ENCODE measurements at regions not wholly inside any gene's neighbourhood (a gene's known extent, or its start where the extent isn't known, plus 50 kb on each side); places are given as distances from the start of the nearest gene placed in this dataset.

DNA sequence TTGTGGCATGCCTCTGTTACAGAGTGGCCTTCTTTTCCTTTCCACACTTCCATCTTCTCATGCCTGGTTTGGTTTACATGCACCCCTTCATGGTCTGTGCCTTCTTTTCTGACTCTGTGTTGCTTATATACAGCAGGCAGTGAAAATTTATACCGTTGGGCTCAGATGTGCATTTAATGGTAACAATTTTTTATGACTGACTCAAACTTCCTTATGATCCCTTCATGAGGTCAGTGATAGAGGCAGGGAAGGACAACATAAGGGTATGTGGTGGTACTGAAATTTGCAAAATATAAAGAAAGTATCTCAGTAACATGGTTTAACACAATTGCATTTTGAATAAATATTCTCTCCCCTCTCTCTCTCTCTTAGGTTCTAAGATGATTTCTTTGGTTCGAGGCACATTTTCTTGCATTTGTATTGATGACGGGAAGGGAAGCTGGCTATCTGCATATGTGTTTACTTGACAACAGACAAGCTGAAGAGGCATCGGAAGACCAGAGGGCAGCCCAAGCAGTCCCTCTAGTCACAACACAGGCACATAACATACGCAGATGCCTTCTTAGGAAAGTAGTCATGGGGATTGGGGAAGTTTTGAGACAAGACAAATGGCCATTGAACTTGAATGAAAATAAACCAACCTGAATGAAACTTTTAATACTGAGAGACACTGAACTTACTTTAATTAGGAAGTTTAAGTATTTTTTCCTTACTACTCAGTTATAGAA, 163.3 kb upstream of the LEF1 start:
- DNase-seq (ENCODE audit: low spot score), result no peak

DNA sequence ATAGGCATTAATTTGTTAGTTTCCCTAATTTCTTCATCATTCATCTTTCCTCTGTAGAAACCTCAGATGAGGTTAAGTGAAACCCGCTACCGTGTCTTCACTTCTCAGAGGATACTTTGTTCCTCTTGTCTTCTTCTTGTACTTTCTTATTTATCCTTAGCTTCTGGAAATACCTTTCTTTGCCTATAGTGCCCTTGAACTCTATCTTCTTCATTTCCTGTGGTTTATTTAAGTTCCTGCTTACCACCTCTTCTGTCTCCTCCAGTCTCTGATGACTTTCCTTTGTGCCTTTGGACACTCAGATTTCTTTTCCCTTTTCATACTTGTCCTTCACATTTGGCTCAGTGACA, 159.6 kb upstream of the LEF1 start:
- DNase-seq (ENCODE audit: low spot score), result no peak

DNA sequence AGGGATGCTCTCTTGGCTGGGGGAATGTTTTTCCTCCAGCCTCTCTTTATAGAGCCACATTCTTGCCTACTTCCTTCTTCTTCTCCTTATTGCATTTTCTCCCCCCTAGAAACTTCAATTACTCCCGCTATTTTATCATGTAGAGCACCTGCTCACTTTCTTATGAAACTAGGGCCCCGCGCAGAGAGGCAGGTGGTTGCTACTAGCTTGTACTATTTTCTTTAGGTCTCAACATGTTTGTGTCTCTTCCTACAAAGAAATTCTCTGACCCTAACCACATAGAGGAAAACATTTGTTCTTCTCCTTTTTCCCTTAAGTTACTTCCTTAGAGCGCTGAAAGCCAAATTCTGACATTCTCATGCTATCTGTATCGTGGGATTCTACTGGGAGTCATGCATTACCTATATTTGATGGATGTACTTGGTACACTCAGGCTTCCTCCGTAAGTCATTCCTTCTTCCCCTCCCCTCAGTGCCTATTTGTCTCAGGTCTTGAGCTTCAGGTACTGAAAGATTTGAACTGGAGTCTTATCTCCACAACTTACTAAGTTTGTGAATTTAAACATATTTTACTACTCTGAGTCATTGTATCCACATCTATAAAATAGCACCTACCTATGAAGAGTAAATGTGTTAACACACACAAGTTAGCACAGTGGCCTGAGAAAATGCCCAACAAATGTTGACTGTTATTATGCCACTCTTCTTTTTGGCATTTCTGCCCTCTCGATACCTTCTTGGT, 159.1 kb upstream of the LEF1 start:
- DNase-seq (ENCODE audit: low spot score), result no peak

DNA sequence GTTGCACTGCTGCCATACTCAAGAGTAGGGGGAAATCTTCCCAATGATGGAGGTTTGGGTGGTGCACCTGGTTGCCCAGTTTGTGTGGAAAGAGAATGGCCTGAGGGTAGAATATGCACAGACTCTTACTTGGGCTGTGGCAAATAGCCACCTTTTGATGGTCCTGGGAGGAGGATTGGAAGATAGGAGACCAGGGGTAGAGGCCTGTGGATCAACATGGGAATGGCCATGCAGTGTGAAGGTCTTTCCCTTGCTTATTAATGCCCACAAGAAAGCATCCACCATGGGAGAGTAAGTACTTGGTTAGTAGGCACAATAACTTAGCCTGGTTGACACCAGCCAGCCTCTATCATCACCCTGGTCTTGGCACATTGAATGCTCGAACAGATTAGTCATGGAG, 156.8 kb upstream of the LEF1 start:
- no peak for DNase-seq (ENCODE audit: low spot score)

DNA sequence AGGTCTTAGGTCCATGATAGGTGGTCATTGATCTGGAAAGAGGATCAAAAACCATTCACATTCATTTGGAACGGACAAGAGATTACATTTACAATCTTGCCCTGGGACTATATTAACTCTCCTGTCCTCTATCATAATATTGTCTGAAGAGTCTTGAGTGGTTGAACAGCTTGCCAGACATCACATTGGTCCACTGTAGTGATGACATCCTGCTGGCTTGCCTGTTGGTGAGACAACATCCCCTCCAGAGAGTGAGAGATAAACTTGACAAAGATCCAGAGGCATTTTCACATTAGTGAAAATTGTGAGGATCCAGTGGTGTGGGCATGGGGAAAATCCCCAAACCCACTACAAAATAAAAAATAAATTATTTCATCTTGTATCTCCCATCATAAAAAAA, 155.7 kb upstream of the LEF1 start:
- no peak for DNase-seq (ENCODE audit: low spot score)

DNA sequence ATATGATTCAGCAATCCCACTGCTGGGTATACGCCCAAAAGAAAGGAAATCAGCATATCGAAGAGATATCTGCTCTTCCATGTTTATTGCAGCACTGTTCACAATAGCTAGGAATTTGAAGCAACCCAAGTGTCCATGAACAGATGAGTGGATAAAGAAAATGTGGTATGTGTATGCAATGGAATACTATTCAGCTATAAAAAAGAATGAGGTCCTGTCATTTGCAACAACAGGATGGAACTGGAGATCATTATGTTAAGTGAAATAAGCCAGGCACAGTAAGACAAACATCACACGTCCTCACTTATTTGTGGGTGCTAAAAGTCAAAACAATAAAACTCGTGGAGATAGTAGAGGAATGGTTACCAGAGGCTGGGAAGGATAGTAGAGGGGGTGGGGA, 153.8 kb upstream of the LEF1 start:
- DNase-seq (ENCODE audit: low spot score), result no peak

DNA sequence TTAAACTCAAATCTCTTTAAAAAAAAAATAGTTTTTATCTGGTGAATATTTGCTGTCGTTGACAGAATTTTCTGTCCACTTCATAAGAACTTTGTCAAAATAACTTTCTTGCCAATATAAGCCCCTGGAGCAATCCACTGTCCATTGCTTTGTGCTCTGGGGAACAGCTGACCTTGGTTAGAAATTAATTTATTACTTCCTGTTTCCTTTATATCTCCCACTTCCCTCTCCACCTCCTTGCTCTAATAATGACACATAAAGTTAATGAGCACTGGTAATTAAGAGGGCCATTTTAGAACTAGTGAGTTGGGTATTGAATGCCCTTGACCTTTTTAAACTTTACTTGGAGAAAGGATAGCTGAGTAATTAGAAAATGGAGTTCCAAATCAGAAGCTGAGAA, 151.3 kb upstream of the LEF1 start:
- DNase-seq (ENCODE audit: low spot score), result no peak

DNA sequence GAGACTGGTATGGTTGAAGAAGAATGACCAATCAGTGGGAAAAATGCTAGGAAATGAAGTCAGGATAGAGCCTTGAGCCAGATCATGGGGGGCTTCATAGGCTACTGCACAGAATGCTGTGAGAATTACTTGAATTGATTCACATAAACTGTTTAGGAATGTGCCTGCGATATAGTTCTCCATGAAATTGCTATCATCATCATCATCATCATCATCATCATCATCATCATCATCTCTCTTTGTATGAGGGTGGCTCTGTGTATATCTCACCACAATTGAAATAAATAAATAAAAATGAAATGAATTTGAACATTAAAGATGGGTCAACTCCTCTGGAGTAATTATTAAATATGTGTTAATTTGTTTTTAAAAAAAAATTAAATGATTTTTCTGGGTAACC, 148.6 kb upstream of the LEF1 start:
- DNase-seq (ENCODE audit: low spot score), result no peak

DNA sequence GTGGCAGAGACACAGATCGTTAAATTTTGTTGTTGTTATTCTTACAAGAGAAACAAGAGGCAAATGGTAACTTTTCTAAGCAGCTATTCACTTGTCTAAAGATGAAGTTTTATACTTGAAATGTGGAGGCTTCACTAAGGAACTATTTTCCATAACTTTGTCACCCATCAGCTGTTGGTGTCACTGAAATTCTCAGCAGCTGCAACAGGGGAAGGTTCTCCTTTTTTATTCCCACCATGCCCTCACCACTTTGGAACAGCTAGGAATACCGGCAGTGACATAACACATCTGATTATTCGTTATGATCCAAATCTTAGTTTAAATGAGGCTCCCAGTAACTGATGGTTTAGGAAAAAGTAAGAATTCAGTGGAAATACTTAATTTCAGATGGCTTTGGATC, 147.0 kb upstream of the LEF1 start:
- DNase-seq (ENCODE audit: low spot score), result no peak

DNA sequence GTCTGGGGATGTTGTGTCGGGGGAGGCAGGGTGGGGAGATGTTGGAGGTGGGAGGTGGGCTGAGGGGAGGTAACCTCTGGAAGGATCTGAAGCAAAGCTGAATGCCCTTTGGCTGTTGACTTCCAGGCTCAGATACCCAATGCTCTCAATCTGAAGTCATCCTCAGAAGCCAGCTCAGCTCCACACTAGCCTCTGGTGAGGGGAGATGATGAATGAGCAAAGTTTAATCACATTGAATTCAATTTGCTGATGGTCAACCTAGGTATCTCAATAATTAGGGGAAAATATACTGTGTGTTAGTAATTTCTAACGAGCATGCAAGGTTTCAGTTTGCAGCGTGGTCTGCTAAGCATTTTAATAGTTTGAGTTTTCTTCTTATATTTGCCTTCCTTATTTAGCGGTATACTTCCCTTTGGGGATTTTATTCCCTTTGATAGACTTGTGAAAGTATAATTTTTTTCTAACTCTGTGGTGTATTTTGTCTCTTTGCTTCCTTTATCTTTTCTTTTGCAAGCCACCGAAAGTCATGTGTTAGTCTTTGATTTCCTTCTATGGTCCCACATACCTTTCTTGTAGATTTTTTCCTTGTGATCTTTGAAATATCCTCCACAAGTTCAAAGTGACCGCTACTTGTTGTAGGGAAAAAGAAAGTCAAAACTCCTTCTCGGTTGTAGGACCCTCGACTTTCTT, 146.3 kb upstream of the LEF1 start:
- DNase-seq (ENCODE audit: low spot score), result no peak

DNA sequence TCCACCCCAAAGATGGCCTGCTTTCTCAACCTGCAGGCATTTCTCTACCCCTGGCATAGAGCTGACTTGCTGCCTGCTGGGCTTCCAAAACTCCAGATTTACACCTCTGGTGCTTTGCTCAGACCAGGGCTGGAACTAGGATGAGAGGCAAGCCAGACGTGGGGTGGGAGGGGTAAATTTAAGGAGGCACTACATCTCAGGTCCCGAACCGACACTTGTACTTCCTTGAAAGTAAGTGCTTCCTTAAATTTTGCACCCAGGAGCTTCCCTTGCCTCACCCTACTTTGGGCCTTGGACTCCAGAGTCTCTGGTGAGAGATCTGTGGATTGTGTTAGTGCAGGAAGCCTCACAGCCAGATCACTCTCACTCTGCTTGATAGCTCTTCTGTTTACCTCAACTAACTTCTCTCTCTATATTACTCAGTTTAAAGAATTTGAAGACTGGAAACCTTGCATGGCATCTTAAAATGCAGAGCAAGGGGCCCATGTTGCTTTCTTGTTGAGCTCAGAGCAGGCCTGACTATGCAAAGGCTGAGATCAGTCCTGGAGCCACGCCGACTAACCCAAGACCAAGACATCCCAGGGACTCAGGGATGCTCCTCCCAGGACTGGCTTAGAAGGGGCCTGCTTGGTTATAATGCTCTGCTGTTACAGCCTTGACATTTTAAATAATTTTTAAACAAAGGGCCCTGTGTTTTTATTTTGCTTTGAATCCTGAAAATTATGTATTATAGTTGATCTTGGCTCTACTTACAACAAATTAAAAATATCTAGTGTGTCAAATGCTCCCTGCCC, 145.0 kb upstream of the LEF1 start:
- peak; percentile 8 for DNase-seq (ENCODE audit: low spot score)

DNA sequence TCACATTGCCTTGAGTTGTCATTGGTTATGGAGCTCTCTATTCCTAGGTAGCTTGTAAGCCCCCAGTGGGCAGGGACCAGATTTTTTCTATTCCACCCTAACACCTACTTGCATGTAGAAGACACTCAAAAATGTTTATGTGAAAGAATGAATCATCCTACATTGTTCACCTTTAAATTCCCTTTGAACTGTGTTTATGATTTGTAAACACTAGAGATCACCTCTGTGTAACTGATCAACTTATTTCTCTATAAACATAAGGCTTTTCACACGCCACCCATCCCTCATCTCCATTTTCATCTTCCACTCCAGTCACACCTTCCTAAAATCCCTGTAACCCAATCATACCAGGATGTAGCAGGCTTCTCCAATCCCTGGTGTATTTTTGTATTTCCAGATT, 142.6 kb upstream of the LEF1 start:
- DNase-seq (ENCODE audit: low spot score), result no peak

DNA sequence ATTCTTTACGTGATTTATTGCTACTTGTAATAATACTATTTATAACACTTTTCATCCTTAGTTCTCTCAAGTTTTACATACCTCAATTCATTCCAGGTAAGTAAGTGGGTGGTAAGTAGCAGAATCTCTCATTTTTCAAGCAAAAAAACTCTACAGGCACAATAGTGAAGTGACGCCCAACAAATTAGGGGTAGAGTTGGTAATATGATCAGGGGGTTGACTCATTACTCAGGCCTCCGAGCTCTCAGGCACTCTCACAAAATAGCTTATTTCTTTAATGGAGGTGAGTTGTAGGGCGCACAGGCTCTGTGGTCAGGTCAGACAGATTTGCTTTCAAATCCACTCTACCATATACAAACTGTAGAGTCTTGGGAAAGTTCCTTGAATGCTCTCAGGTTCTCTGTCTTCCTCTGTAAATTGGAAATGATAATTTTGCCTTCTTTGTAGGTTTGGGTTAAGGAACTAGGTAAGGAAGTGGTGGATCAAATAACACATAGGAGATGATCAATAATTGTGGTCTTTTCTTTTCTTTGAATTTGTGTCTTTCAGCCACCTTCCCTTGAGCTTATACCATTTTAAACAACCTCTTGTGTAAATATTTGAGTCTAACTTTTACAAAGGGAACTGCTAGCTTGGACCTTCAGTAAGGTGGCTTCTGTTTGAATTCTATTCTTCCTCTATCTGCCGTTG, 134.9 kb upstream of the LEF1 start:
- DNase-seq (ENCODE audit: low spot score), result no peak

DNA sequence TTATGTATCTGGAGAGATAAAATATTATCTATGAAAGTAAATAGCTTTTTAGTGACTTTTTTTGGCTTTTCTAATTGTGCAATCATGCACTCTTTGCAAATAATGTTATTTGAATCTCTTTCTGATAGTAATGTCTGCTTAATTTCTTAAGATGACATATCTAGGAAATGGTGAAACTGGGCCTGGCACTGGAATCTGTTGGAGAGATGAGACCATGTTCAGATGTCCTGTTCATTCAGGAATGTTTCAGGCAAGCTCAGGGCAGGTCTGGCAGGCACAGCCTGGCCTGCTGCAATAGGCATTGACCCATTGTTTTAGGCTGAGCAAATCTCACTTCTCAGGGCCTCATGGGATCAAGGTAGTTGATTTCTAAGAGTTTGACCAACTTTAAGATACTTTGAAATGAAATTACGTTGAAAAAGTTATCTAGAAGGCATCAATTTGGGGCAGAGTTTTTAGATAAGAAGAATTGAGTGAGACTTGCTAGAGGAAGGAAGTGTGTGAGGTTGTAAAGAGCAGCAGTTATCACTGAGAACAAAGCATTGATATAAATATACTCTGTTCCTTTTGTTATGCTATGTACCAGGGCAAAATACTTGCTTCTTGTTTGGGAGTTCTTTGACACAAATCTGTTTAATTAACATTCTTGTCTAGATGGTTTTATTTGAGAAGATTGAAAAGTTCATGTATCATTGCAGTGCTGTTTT, 133.0 kb upstream of the LEF1 start:
- no peak for DNase-seq (ENCODE audit: low spot score)

DNA sequence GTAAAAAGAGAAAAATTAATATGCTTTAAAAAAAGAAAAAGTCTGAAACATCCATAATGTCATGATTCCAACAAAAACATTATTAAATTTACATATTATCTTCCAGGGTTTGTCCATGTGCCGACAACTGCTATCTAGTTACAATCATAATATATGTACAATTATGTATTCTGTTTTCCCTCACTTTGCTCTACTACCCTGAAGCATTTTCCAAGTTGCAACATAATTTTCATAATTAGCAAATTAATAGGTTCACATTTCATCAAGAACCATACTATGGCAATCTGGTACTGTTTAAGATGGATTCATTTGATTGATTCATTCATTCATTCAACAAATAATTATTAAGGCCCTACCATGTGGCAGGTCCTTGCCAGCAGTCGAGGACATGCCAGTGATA, 128.9 kb upstream of the LEF1 start:
- no peak for DNase-seq (ENCODE audit: low spot score)

DNA sequence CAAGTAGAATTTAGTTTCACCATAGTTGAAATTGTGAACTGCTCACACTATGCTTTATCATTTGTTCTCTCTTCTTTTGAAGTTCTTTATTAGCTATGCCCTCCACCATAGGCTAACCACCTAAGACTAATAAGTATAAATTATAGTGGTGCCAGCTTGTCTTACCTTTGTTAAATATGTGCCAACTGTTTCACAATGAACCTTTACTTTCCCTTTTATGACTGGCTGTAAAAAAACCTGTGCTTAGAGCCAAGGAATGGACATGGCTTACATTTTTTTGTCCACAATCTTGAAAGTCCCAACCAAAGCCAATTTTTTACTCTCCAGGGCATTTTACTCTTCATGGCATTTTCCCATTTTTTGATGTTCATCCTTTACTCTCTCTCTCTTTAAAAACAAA, 123.5 kb upstream of the LEF1 start:
- DNase-seq (ENCODE audit: low spot score), result no peak

DNA sequence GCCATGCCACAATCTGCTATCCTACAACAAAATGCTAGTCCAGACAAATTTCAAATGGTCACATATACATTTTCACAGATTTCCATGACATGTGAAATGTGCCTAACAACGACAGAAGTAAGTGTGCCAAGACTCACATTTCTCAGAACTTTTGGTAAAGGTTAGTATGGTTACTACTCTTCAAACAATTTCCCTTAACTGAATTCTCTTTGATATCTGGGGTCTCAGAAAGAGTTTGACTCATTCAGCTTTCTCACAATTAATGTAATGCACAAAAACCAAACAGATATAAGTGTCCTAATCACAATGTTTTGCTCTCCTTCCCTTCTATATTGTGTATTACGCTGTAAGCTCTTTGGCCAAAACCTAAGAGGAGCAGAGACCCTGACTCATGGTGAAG, 122.4 kb upstream of the LEF1 start:
- DNase-seq (ENCODE audit: low spot score), result peak; percentile 3

DNA sequence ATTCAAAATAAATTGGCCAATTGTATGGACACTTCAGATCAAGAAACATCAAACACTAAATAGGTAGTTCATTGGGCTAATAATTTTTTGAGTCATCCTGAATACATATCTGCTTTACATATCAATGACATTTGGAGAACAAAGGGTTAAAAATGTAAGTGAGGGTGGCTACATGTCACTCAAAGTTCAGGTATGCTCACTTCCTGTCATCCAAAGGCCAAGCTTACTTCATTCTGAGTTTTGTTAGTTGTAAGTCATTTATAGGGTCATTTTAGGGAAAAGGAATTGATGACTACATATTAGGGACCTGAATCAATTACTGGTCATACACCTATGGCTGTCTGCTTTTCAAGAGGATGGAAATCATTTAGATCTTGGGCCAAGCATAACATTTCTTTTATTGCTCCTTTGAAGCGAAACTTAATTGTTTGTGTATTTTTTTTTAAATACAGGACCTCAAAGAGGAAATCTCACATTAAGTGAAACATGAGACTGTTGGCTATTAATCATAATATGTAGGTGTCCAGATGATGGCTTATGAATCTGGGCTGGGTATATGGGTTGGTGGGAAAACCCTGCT, 119.2 kb upstream of the LEF1 start:
- DNase-seq (ENCODE audit: low spot score), result no peak

DNA sequence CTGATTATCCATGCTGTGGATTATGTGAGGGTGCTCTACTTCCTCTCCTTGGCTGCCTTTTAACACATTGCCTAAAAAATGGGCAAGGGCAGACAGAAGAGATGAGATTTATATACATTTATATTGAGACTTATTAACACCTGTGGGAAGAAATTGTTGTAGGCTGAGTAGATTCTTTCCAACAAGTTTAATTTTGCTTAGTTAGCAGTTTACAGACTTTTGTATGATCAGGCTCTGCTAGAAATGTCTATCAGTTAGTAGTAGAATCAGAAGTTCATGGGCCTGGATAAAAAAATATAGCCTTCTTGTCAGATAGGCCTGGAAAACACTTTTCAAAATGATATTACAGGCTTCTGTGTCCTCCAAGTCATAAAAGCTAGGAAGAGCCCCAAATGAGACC, 111.3 kb upstream of the LEF1 start:
- DNase-seq (ENCODE audit: low spot score), result no peak

DNA sequence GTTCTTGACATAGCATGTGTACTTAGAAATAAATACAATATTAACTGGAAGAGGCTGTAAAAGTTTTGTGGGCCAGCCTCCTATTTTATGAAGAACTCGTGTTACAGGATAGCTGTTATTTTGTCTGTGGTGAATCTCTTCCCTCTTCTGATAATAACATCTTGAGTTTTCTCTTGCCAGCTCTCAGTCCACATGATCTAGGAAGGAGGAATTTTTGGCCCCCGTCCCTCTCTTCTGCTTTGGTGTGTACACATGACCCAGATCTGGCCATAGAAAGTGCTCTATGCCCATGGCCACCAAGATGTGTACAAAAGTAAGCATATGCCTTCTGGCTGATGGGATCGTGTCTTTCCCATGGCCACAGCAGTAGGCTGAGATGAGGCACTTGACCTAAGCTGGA, 108.0 kb upstream of the LEF1 start:
- no peak for DNase-seq (ENCODE audit: low spot score)

DNA sequence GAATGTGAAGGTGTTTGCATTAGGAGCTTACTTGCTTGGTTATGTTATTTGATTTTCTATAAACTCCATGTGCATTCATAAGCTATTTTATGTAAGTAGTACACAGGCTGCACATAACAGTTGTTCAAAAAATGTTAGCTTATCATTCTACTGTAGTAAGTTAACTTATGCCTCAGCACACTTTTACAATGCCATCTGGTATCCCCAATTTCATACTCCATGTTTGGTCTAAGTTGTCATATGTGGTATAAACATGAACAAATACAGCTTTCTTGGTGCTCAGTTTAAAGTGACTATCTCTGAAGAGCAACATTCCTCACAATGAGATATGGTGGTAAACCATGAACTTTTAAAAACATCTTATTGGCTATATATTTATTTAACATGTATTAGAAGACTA, 104.3 kb upstream of the LEF1 start:
- DNase-seq (ENCODE audit: low spot score), result no peak

Data from activated CD4-positive, alpha-beta T cell treated with anti-CD3 and anti-CD28 coated beads, Interleukin-2, Interleukin-4, amounts not matched to agents 100 ng/mL and 50 ng/mL, durations not matched to agents 16 hours and 8 hours (primary cell).